OCI-LY7 (cell line): ENCODE measurements at regions not wholly inside any gene's neighbourhood (a gene's known extent, or its start where the extent isn't known, plus 50 kb on each side); places are given as distances from the start of the nearest gene placed in this dataset.

Experiments
- BruUV-seq: library from RNA; stranded (reverse); fragments of 400-500 nt; replicated peaks from 2 replicates; lab custom pipeline; 2021; lab: Mats Ljungman, UMichigan
- CTCF ChIA-PET: fragments of 300-600 bp; sonication (Branson Sonifier 250); formaldehyde crosslinking; loops from one replicate; lab custom pipeline; 2022; ENCODE audit warnings: antibody characterized with exemption; ENCODE audit not compliant: unreplicated experiment; lab: Charles Lee
- POLR2A ChIA-PET: fragments of 300-600 bp; sonication (Branson Sonifier 250); formaldehyde crosslinking; loops from one replicate; lab custom pipeline; 2022; ENCODE audit warnings: antibody characterized with exemption; lab: Charles Lee
- DNase-seq: peaks from one replicate; pipeline ENCODE4 v3.0.0-alpha.2; 2015; ENCODE audit warnings: low spot score
- H2AFZ ChIP-seq: fragments of 200-600 bp; sonication (generic), shearing (Covaris generic); 2 replicates; pipeline ENCODE4 v1.6.1; 2014; ENCODE audit warnings: mild to moderate bottlenecking, antibody characterized with exemption, low read length, moderate library complexity
- H3K27ac ChIP-seq: fragments of 200-600 bp; sonication (generic); 2 replicates; pipeline ENCODE4 v1.5.1; 2014; ENCODE audit warnings: mixed run types, low read depth, mild to moderate bottlenecking, moderate library complexity, low read length, inconsistent platforms; ENCODE audit not compliant: poor library complexity, severe bottlenecking
- H3K36me3 ChIP-seq: fragments of 200-600 bp; sonication (generic); 2 replicates; pipeline ENCODE4 v1.6.1; 2014; ENCODE audit warnings: mild to moderate bottlenecking, antibody characterized with exemption, low read length, moderate library complexity, mixed read lengths; ENCODE audit not compliant: insufficient read depth
- H3K4me1 ChIP-seq: fragments of 200-600 bp; sonication (generic); 2 replicates; pipeline ENCODE4 v1.5.1; 2014; ENCODE audit warnings: mild to moderate bottlenecking, low read length; ENCODE audit not compliant: insufficient read depth, poor library complexity, severe bottlenecking
- H3K4me2 ChIP-seq: fragments of 200-600 bp; sonication (generic); 2 replicates; pipeline ENCODE4 v1.6.1; 2014; ENCODE audit warnings: mild to moderate bottlenecking, low read length
- H3K4me3 ChIP-seq: fragments of 200-600 bp; sonication (generic); 2 replicates; pipeline ENCODE4 v1.5.1; 2014; ENCODE audit warnings: mild to moderate bottlenecking, low read depth, low read length; ENCODE audit not compliant: poor library complexity, severe bottlenecking
- H3K79me2 ChIP-seq: fragments of 200-600 bp; sonication (generic); 2 replicates; pipeline ENCODE4 v1.6.1; 2016; ENCODE audit warnings: low read depth, mild to moderate bottlenecking, low read length, moderate library complexity, mixed read lengths; ENCODE audit not compliant: insufficient read depth
- H3K9me2 ChIP-seq: fragments of 200-600 bp; sonication (generic); 2 replicates; pipeline ENCODE4 v1.6.1; 2016; ENCODE audit warnings: mild to moderate bottlenecking, low read length, mixed read lengths; ENCODE audit not compliant: insufficient read depth
- H3K9me3 ChIP-seq: fragments of 200-600 bp; sonication (generic); 2 replicates; pipeline ENCODE4 v1.6.1; 2014; ENCODE audit warnings: mild to moderate bottlenecking, mixed run types, low read length, mixed read lengths
- H4K20me1 ChIP-seq: fragments of 200-600 bp; sonication (generic); 2 replicates; pipeline ENCODE4 v1.6.1; 2014; ENCODE audit warnings: mild to moderate bottlenecking, antibody characterized with exemption, low read length, moderate library complexity, mixed read lengths; ENCODE audit not compliant: insufficient read depth
- EZH2phosphoT487 ChIP-seq: fragments of 200-600 bp; sonication (generic); IDR thresholded peaks from 2 replicates; pipeline ENCODE4 v1.6.1; 2018; ENCODE audit warnings: low read depth, borderline replicate concordance, mild to moderate bottlenecking, mixed run types, antibody characterized with exemption, low read length, moderate library complexity, mixed read lengths
- intact Hi-C: fragments of 100-400 bp; cut with micrococcal nuclease; formaldehyde crosslinking; loops from one replicate; pipeline ENCODE4 v1.10.0; 2022; ENCODE audit not compliant: unreplicated experiment
- TF ChIP-seq, protein P1 (sequence below): fragments of 200-600 bp; sonication (generic); conservative IDR thresholded peaks from 2 replicates; pipeline ENCODE4 v1.5.1; 2014; ENCODE audit warnings: mild to moderate bottlenecking, antibody characterized with exemption, low read length, moderate library complexity, mixed read lengths

DNA sequence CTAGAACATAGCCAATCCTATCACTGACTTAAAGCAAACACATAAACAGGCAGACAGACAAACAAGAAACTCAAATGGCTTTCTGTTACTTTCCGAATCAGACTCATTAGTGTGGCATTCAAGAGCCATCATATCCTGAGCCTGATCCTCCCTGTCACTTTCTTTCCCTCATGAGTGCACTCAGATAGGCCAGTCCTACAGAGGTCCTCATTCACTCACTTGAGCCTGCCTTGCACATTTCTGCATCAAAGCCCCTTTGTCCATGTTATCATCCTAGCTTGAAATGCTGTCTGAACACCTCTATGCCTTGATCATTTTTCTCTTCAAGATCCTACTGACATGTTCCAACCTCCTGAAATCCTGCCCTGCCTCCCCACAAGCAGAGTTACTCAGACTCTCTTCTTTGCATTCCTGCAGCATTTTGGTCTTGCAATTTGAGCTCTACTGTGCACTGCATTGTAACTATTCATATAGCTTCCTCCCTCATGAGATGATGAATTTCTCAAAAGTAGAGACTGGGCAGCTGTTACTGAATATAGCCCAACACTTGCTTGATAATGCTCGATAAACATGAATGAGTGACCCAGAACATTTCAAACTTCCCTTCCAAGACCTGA lies 126.9 kb downstream of the PALM2AKAP2 start:
- H3K27ac ChIP-seq = peak overlapping the region; percentile 98
- POLR2A ChIA-PET = interaction anchor here (0.6 to 19.3 kb wide), 33 partner anchors 9 to 244 kb away, joined by 3 to 358 read pairs (median 5); no protein-coding TSS in a partner anchor
- H3K79me2 ChIP-seq = no peaks in the 10 kb centered on the region; the same call in 1 of the 2 replicates
- peaks cover 89% of the 10 kb centered on the region for H3K4me1 ChIP-seq
- TF ChIP-seq, protein P1, sequence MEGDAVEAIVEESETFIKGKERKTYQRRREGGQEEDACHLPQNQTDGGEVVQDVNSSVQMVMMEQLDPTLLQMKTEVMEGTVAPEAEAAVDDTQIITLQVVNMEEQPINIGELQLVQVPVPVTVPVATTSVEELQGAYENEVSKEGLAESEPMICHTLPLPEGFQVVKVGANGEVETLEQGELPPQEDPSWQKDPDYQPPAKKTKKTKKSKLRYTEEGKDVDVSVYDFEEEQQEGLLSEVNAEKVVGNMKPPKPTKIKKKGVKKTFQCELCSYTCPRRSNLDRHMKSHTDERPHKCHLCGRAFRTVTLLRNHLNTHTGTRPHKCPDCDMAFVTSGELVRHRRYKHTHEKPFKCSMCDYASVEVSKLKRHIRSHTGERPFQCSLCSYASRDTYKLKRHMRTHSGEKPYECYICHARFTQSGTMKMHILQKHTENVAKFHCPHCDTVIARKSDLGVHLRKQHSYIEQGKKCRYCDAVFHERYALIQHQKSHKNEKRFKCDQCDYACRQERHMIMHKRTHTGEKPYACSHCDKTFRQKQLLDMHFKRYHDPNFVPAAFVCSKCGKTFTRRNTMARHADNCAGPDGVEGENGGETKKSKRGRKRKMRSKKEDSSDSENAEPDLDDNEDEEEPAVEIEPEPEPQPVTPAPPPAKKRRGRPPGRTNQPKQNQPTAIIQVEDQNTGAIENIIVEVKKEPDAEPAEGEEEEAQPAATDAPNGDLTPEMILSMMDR = peak; percentile 74
- no peak for TF ChIP-seq EZH2phosphoT487
- TSS peak; percentile 73 for BruUV-seq
- no peaks in the 10 kb centered on the region for H3K36me3 ChIP-seq
- DNase-seq = peak; percentile 77
- no peaks in the 10 kb centered on the region for H3K9me3 ChIP-seq
- peak overlapping the region; percentile 11; the same call in 1 of the 2 replicates for H2AFZ ChIP-seq
- H3K9me2 ChIP-seq = no peaks in the 10 kb centered on the region
- H3K4me2 ChIP-seq = peak overlapping the region; percentile 71
- CTCF ChIA-PET = interaction anchor here (0.8 to 2.4 kb wide), 18 partner anchors 15 to 245 kb away, joined by 3 to 16 read pairs (median 4); no protein-coding TSS in a partner anchor
- peak overlapping the region; percentile 33 for H3K4me3 ChIP-seq
- H4K20me1 ChIP-seq = no peaks in the 10 kb centered on the region
- intact Hi-C loops = loop anchor here (1.0 kb wide), 7 partner anchors 11 to 246 kb away; no protein-coding TSS in a partner anchor

DNA sequence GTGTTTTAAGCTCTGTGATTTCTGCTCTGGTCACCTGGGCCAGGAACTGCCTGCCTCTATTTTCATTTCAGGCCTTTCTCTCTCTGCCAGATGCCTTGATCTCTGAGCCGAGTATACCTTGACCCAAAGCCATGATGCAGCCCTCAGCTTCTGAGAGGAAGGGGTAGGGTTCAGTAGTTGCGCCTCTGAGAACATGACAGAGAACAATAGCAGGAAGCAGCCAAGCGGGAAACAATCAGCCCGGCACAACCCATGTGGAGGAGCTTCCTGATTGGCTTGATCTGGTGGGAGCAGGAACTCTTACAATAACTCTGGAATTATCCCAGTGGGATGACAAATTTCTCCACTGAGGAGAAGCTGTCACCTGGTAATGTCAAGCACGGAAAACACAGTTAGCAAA lies 127.4 kb downstream of the PALM2AKAP2 start:
- BruUV-seq = no TSS peak
- H3K4me1 ChIP-seq = peaks cover 94% of the 10 kb centered on the region

More for the DNA sequence above, 127.4 kb downstream of the PALM2AKAP2 start:
- TF ChIP-seq, protein P1 = no peak
- TF ChIP-seq EZH2phosphoT487 = no peak
- peak overlapping the region; percentile 71 for H3K4me2 ChIP-seq
- peak overlapping the region; percentile 98 for H3K27ac ChIP-seq
- no peaks in the 10 kb centered on the region for H3K36me3 ChIP-seq
- no peaks in the 10 kb centered on the region for H3K9me2 ChIP-seq
- ChIA-PET POLR2A (interaction anchor here (0.6 to 19.3 kb wide), 33 partner anchors 10 to 244 kb away, joined by 3 to 358 read pairs (median 5); no protein-coding TSS in a partner anchor), CTCF (interaction anchor here (0.8 to 2.4 kb wide), 18 partner anchors 11 to 245 kb away, joined by 3 to 16 read pairs (median 4); no protein-coding TSS in a partner anchor)
- peak overlapping the region; percentile 13; the same call in 1 of the 2 replicates for H2AFZ ChIP-seq
- intact Hi-C loops = loop anchor here (1.0 kb wide), 7 partner anchors 11 to 246 kb away; no protein-coding TSS in a partner anchor
- H4K20me1 ChIP-seq = no peaks in the 10 kb centered on the region
- H3K9me3 ChIP-seq = no peaks in the 10 kb centered on the region
- H3K4me3 ChIP-seq = peak overlapping the region; percentile 35
- DNase-seq = peak; percentile 94
- no peaks in the 10 kb centered on the region; the same call in 1 of the 2 replicates for H3K79me2 ChIP-seq
